ENCODE measurements at regions not wholly inside any gene's neighbourhood (a gene's known extent, or its start where the extent isn't known, plus 50 kb on each side); places are given as distances from the start of the nearest gene placed in this dataset.

DNA sequence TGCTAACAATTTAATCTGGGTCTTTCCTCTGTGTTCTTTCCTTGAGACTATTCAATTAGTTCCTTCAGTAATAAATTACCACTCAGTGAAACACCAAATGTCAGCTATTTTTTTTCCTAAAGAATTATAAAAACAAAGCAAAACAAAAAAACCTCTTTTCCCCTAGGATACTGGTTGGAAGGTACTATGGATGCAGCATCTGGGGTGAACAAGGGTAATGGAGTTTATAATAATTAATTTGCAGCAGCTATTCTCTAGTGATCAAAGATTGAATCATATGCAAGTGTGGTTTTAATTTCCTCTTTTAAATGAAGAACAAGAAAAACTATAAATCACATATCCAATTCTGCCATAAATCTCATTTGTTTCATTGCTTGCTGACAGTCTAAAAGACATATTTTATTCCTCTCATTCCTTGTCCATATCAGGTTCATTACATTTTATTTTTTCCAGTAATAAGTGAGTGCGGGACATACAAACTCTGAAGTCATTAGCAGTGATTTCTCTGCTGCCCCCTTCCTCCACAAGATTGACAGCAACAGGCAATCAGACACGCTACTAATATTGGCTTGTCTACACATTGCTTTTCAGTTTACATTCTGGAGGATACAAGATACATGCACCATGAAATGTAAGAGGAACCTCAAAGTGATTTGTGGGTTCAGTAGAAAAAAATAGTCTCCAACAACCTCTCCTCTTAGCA lies 1093.4 kb upstream of the SLIT2 start:
- TF ChIP-seq, protein P1, sequence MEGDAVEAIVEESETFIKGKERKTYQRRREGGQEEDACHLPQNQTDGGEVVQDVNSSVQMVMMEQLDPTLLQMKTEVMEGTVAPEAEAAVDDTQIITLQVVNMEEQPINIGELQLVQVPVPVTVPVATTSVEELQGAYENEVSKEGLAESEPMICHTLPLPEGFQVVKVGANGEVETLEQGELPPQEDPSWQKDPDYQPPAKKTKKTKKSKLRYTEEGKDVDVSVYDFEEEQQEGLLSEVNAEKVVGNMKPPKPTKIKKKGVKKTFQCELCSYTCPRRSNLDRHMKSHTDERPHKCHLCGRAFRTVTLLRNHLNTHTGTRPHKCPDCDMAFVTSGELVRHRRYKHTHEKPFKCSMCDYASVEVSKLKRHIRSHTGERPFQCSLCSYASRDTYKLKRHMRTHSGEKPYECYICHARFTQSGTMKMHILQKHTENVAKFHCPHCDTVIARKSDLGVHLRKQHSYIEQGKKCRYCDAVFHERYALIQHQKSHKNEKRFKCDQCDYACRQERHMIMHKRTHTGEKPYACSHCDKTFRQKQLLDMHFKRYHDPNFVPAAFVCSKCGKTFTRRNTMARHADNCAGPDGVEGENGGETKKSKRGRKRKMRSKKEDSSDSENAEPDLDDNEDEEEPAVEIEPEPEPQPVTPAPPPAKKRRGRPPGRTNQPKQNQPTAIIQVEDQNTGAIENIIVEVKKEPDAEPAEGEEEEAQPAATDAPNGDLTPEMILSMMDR (IDR thresholded peaks at IDR 0.05) = no peak
- TF ChIP-seq POLR2A (IDR thresholded peaks at IDR 0.05) = no peak
- TF ChIP-seq EP300 (IDR thresholded peaks at IDR 0.05; ENCODE audit: low read depth) = no peak
- TF ChIP-seq POLR2AphosphoS5 (IDR thresholded peaks at IDR 0.05) = no peak

All from transverse colon (tissue), 4 donors.